Kidney epithelial cell (primary cell): ENCODE measurements at regions not wholly inside any gene's neighbourhood (a gene's known extent, or its start where the extent isn't known, plus 50 kb on each side); places are given as distances from the start of the nearest gene placed in this dataset.

Experiments
- DNase-seq: peaks from one replicate; pipeline ENCODE4 v3.0.0-alpha.2; 2010; ENCODE audit warnings: low read depth
- H3K27me3 ChIP-seq: 2 replicates; pipeline ENCODE4 v1.6.0; 2011; ENCODE audit warnings: low read length; ENCODE audit not compliant: control insufficient read depth, insufficient read depth
- H3K36me3 ChIP-seq: 2 replicates; pipeline ENCODE4 v1.5.1; 2011; ENCODE audit warnings: low read length; ENCODE audit not compliant: control insufficient read depth, insufficient read depth
- H3K4me3 ChIP-seq: 2 replicates; pipeline ENCODE4 v1.5.1; 2011; ENCODE audit warnings: low read depth, mild to moderate bottlenecking, control low read depth, low read length
- CTCF ChIP-seq: IDR thresholded peaks from 2 replicates; pipeline ENCODE4 v1.5.1; 2011; ENCODE audit warnings: mild to moderate bottlenecking, moderate library complexity, low read length, control low read depth, inconsistent platforms; ENCODE audit not compliant: insufficient read depth, poor library complexity, severe bottlenecking

GRCh38 chr2:128737546-128737826, 418.8 kb upstream of the HS6ST1 start:
- Histone ChIP-seq H3K36me3 (no peaks in the 10 kb centered on the region), H3K4me3 (no peak overlapping the region)
- no peak for TF ChIP-seq CTCF

DNA sequence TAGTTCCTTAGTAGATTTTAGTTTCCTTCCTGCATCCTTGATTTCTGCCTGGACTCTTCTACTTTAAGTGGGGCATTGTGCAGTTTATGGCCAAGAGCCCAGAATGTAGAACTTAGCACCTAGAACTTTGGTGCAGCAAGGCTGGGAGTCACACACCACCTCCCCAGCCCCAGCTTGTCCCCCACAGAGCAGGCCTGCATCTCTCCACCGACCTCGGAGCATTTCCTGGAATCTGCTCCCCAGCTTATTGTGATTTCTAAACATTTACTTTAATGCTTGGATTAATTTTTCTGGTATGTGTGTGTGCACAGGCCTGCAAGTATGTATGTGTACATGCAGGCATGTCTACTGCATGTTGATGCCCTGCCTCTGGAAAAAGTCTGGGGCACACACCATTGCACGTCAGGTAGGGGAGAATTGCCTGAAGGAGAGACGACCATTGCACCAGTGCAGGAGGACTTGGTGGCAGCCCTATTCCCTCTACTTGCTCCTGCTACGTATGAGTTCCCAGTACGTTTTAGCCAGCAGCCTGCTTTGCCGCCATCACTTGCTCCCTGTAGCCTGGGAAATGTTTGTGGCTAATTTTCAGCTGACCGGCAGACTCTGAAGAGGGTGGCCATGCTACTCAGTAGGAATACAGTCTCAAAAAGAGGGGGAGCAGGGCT, 419.9 kb upstream of the HS6ST1 start:
- no peaks in the 10 kb centered on the region for H3K36me3 ChIP-seq
- no peak overlapping the region for H3K4me3 ChIP-seq
- no peak for TF ChIP-seq CTCF
- peaks cover 5% of the 10 kb centered on the region for H3K27me3 ChIP-seq
- no peak for DNase-seq

More at GRCh38 chr2:128737546-128737826, 418.8 kb upstream of the HS6ST1 start:
- DNase-seq = no peak
- peaks cover 5% of the 10 kb centered on the region for H3K27me3 ChIP-seq

DNA sequence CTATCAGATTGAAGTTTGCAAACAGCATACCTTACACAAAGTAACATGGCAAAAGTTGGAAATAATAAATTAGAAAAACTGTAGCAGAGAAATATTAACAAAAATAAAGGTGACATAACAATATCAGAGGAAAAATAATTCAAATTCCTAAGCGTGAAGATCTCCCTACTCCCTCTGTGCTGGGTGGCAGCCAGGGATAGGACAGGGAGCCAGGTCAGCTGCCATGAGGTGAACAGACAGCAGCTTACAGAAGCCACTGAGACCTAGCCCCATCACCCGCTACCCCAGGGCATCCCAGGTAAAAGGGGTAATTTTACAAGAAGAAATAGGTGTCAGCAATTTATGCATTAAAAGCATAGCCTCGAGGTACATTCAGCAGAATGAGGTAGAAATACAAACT, 423.8 kb upstream of the HS6ST1 start:
- Histone ChIP-seq H3K4me3 (no peak overlapping the region), H3K27me3 (no peaks in the 10 kb centered on the region), H3K36me3 (no peaks in the 10 kb centered on the region)
- DNase-seq = no peak
- no peak for TF ChIP-seq CTCF

DNA sequence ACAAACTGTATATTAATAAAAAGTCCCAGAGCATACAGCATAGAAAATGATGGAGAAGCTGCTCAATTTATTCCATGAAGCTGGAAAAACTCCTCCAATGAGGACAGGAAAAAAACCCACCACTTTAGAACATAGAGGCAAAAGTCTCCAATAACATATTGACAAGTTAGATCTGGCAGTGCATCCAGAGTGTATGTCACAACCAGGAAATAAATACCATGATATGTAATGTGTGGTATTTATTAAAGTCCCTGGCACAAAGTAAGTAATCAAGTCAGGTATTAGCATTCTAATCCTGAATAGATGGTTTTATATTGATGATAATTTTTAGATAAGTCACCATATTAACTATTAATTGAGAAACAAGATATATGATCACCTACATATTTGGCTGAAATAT, 427.3 kb upstream of the HS6ST1 start:
- Histone ChIP-seq H3K36me3 (no peaks in the 10 kb centered on the region), H3K4me3 (no peak overlapping the region), H3K27me3 (no peaks in the 10 kb centered on the region)
- no peak for TF ChIP-seq CTCF
- no peak for DNase-seq

DNA sequence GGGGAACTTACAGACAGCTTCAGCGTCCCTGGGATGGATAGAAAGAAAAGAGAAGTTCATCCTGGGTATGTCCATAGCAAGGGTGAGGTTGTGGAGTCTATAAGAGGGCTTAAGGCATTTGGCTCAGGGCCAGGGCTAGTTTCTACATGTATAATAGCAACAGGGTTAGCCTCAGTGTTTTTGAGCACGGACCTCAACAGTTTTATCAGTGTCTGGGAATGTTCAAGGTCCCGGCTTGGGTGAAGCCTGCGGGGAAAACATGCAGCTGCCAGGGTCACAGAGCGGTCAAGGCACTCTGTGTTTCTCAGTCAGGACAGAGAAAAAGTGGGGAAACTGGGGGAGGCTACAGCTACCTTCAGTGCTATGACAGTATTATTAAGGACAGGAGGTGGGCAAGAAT, 427.7 kb upstream of the HS6ST1 start:
- peak; percentile 94 for DNase-seq
- Histone ChIP-seq H3K27me3 (no peaks in the 10 kb centered on the region), H3K4me3 (no peak overlapping the region), H3K36me3 (no peaks in the 10 kb centered on the region)
- no peak for TF ChIP-seq CTCF

DNA sequence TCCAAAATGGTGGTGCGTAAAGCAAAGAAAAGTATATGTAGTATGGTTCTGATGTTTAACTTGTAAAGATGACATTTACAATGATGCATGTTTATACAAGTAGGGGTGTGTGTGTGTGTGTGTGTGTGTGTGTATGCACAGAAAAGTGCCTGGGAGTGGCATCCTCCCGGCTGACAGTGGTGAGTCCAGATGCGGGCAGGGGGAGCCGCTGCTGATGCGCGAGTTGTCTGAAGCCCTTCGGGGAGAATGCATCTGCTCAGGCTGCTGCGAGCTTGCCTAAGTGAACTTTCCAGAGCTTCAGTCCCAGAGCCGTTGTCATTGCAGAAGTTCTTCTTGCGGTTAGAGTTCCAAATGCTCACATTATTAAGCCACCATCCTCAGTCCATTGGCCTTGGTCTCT, 429.7 kb upstream of the HS6ST1 start:
- no peak overlapping the region for H3K4me3 ChIP-seq
- no peak for TF ChIP-seq CTCF
- H3K36me3 ChIP-seq = no peaks in the 10 kb centered on the region
- no peak for DNase-seq
- no peaks in the 10 kb centered on the region for H3K27me3 ChIP-seq
